ENCODE measurements at regions not wholly inside any gene's neighbourhood (a gene's known extent, or its start where the extent isn't known, plus 50 kb on each side); places are given as distances from the start of the nearest gene placed in this dataset.

DNA sequence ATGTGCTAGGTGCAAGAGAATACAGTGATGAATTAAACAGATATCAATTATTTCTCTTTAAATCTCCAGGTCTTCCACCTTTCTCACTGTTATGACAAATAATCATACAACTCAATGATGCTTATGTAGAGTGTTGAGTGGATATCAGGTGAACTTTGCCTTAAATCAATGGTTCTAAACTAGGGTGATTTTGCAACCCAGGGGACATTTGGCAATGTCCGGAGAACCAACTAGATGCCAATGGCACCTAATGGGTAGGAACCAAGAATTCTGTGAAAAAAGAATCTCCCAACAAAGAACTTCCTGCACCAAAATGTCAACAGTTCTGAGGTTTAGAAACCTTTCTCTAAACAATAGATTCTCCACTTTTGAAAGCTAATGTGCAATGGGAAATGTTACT, 52.0 kb upstream of the GDNF start:
- H3K4me3 ChIP-seq (ENCODE audit: low read depth, low read length) = no peak overlapping the region
- DNase-seq (ENCODE audit: low read depth) = no peak
- TF ChIP-seq, protein P1, sequence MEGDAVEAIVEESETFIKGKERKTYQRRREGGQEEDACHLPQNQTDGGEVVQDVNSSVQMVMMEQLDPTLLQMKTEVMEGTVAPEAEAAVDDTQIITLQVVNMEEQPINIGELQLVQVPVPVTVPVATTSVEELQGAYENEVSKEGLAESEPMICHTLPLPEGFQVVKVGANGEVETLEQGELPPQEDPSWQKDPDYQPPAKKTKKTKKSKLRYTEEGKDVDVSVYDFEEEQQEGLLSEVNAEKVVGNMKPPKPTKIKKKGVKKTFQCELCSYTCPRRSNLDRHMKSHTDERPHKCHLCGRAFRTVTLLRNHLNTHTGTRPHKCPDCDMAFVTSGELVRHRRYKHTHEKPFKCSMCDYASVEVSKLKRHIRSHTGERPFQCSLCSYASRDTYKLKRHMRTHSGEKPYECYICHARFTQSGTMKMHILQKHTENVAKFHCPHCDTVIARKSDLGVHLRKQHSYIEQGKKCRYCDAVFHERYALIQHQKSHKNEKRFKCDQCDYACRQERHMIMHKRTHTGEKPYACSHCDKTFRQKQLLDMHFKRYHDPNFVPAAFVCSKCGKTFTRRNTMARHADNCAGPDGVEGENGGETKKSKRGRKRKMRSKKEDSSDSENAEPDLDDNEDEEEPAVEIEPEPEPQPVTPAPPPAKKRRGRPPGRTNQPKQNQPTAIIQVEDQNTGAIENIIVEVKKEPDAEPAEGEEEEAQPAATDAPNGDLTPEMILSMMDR (IDR thresholded peaks at IDR 0.05; ENCODE audit: low read depth, low read length) = no peak
- TF ChIP-seq MAX (IDR thresholded peaks at IDR 0.05; ENCODE audit: low read depth, low read length) = no peak
- TF ChIP-seq POLR2A (IDR thresholded peaks at IDR 0.05; ENCODE audit: extremely low read depth, insufficient read length) = no peak
- no peak for TF ChIP-seq MYC (IDR thresholded peaks at IDR 0.05; ENCODE audit: low read depth, low read length)

GRCh38 chr5:37889612-37890317, 49.9 kb upstream of the GDNF start:
- DNase-seq (ENCODE audit: low read depth) = no peak
- TF ChIP-seq POLR2A (IDR thresholded peaks at IDR 0.05; ENCODE audit: extremely low read depth, insufficient read length) (no peak), MYC (IDR thresholded peaks at IDR 0.05; ENCODE audit: low read depth, low read length) (no peak)
- TF ChIP-seq, protein P1 (IDR thresholded peaks at IDR 0.05; ENCODE audit: low read depth, low read length) = no peak
- H3K4me3 ChIP-seq (ENCODE audit: low read depth, low read length) = no peak overlapping the region
